ENCODE measurements at regions not wholly inside any gene's neighbourhood (a gene's known extent, or its start where the extent isn't known, plus 50 kb on each side); places are given as distances from the start of the nearest gene placed in this dataset.

DNA sequence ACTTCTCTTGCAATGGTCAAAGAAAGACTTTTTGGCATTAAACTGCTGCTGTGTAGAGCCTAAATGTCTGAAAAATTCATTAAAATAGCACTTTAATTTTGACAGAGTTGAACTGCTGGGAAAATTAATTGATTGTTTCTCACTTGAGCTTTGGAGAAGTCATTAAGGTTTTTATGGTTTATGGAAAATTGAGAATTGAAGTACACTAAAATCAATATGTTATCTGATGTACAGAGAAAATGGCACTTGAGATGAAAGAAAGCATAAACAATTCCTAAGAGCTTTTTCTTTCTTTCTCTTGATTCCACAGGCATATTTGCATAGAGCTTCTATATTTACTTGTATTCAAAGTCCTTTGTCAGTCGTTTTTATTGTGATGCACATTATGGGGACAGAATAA is 188.5 kb upstream of the CAND1 start:
- TF ChIP-seq, protein P1, sequence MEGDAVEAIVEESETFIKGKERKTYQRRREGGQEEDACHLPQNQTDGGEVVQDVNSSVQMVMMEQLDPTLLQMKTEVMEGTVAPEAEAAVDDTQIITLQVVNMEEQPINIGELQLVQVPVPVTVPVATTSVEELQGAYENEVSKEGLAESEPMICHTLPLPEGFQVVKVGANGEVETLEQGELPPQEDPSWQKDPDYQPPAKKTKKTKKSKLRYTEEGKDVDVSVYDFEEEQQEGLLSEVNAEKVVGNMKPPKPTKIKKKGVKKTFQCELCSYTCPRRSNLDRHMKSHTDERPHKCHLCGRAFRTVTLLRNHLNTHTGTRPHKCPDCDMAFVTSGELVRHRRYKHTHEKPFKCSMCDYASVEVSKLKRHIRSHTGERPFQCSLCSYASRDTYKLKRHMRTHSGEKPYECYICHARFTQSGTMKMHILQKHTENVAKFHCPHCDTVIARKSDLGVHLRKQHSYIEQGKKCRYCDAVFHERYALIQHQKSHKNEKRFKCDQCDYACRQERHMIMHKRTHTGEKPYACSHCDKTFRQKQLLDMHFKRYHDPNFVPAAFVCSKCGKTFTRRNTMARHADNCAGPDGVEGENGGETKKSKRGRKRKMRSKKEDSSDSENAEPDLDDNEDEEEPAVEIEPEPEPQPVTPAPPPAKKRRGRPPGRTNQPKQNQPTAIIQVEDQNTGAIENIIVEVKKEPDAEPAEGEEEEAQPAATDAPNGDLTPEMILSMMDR (IDR thresholded peaks at IDR 0.05): no peak
- no peak for TF ChIP-seq POLR2A (IDR thresholded peaks at IDR 0.05)
- TF ChIP-seq EP300 (IDR thresholded peaks at IDR 0.05): no peak

Measured in stomach (tissue), 4 donors.